Spleen (tissue), 11 donors: ENCODE measurements at regions not wholly inside any gene's neighbourhood (a gene's known extent, or its start where the extent isn't known, plus 50 kb on each side); places are given as distances from the start of the nearest gene placed in this dataset.
A peak's percentile ranks its signal among the peaks of the same experiment; 100 is the strongest.

Experiments
- DNase-seq: peaks from one replicate; pipeline ENCODE4 v3.0.0-alpha.2; 2020
- H3K27ac ChIP-seq, 8 donors: fragments of 200-600 bp; sonication (generic) in 7 of 8; 1 replicate in 4 of 8; 2 replicates in 4 of 8; pipeline versions ENCODE4 v1.5.0 to v1.8.0; 2016 to 2021; ENCODE audit warnings: inconsistent platforms in 4 of 8, mild to moderate bottlenecking in 4 of 8, moderate library complexity in 1 of 8
- H3K27me3 ChIP-seq, 7 donors: fragments of 200-600 bp; sonication (generic) in 6 of 7; replicated peaks in 1 of 7; 1 replicate in 4 of 7; 2 replicates in 3 of 7; pipeline versions ENCODE4 v1.5.0 to v1.8.0; 2016 to 2021; ENCODE audit warnings: inconsistent platforms in 3 of 7, mild to moderate bottlenecking in 1 of 7
- H3K36me3 ChIP-seq, 6 donors: fragments of 200-600 bp; sonication (generic) in 5 of 6; 1 replicate in 4 of 6; 2 replicates in 2 of 6; pipeline versions ENCODE4 v1.5.0 to v1.8.0; 2016 to 2021; ENCODE audit warnings: inconsistent platforms in 2 of 6
- H3K4me1 ChIP-seq, 6 donors: fragments of 200-600 bp; sonication (generic) in 5 of 6; 1 replicate in 3 of 6; 2 replicates in 3 of 6; pipeline versions ENCODE4 v1.5.0 to v1.8.0; 2016 to 2021; ENCODE audit warnings: inconsistent platforms in 3 of 6
- H3K4me3 ChIP-seq, 8 donors: fragments of 200-600 bp; sonication (generic) in 7 of 8; 1 replicate in 4 of 8; 2 replicates in 4 of 8; pipeline versions ENCODE4 v1.5.0 to v1.8.0; 2016 to 2021; ENCODE audit warnings: inconsistent platforms in 4 of 8, mild to moderate bottlenecking in 4 of 8, moderate library complexity in 2 of 8
- H3K9me3 ChIP-seq, 8 donors: fragments of 200-600 bp; sonication (generic) in 7 of 8; 1 replicate in 4 of 8; 2 replicates in 4 of 8; pipeline versions ENCODE4 v1.5.0 to v1.8.0; 2016 to 2021; ENCODE audit warnings: inconsistent platforms in 4 of 8
- CTCF ChIP-seq, 11 experiments: fragments of 200-600 bp in 7 of 11; fragments of 450-650 bp in 4 of 11; sonication (generic) in 4 of 11; IDR thresholded peaks in 8 of 11; conservative IDR thresholded peaks in 3 of 11; 1 replicate in 7 of 11; 2 replicates in 4 of 11; pipeline versions ENCODE4 v1.4.0 to v1.8.0; 2016 to 2021; ENCODE audit warnings: antibody characterized with exemption in 11 of 11, inconsistent platforms in 4 of 11, mild to moderate bottlenecking in 1 of 11
- POLR2A ChIP-seq, 3 donors: fragments of 450-650 bp; IDR thresholded peaks; one replicate each; pipeline ENCODE4 v1.5.1; 2017; ENCODE audit warnings: antibody characterized with exemption in 3 of 3, mild to moderate bottlenecking in 1 of 3
- POLR2AphosphoS5 ChIP-seq, 3 donors: sonication (generic); formaldehyde crosslinking; IDR thresholded peaks; one replicate each; pipeline ENCODE4 v1.5.1; 2017; ENCODE audit warnings: antibody characterized with exemption in 3 of 3
- WGBS, 5 donors: extraction: QIAGEN DNeasy Blood & Tissue Kit in 3 of 5; methylation state at CpG; one replicate each; pipeline versions ENCODE4 v1.1.5 to v1.1.7; 2013 to 2018; 5-methylcytosine and 5-hydroxymethylcytosine counted together
- intact Hi-C: fragments of 100-400 bp; cut with DNase I; formaldehyde crosslinking; loops from one replicate; pipeline ENCODE4 v1.15.0; 2023; ENCODE audit warnings: low total_unique reads
- donor health status: healthy with polysubstance abuse.
- donor health status: DM: no; HTN: no; CAD: no; lungs with moderate emphysema.
- donor health status: DM: no; HTN: no; CAD: no.
- donor health status: Bipolar disorder and iron deficiency.
- donor health status: healthy.
- donor health status: DM: no; HTN: no; CAD: no.
- donor health status: DM: yes; HTN: yes; CAD: no.

- 90 to 97% (median 93%) methylated on average over 4 of the region's 4 CpGs for WGBS, 5 donors
- H3K36me3 ChIP-seq, result no peaks in the 10 kb centered on the region
- H3K27me3 ChIP-seq, result no peaks in the 10 kb centered on the region
- TF ChIP-seq CTCF (IDR thresholded peaks at IDR 0.05 in 8 of 11, conservative IDR thresholded peaks at IDR 0.05 in 3 of 11), result no peak
- no peak for TF ChIP-seq POLR2A (IDR thresholded peaks at IDR 0.05)
- TF ChIP-seq POLR2AphosphoS5 (IDR thresholded peaks at IDR 0.05), result no peak
- H3K9me3 ChIP-seq, result no peaks in the 10 kb centered on the region
- H3K4me1 ChIP-seq, result no peaks in the 10 kb centered on the region
- intact Hi-C loops, result no loop called here
- H3K4me3 ChIP-seq, result no peak overlapping the region
- no peak overlapping the region for H3K27ac ChIP-seq
- no peak for DNase-seq
Observed at GRCh38 chr1:244239261-244239770, 188.2 kb downstream of the ZBTB18 start.

GRCh38 chr1:244241438-244241837 is 190.4 kb downstream of the ZBTB18 start:
- Histone ChIP-seq H3K9me3 (no peaks in the 10 kb centered on the region), H3K36me3 (no peaks in the 10 kb centered on the region), H3K27ac (no peak overlapping the region), H3K4me1 (peaks cover 0 to 17% (median 0%) of the 10 kb centered on the region in 6 donors), H3K4me3 (no peak overlapping the region), H3K27me3 (no peaks in the 10 kb centered on the region)
- TF ChIP-seq POLR2AphosphoS5 (IDR thresholded peaks at IDR 0.05), result no peak
- TF ChIP-seq POLR2A (IDR thresholded peaks at IDR 0.05), result no peak
- no peak for TF ChIP-seq CTCF (IDR thresholded peaks at IDR 0.05 in 8 of 11, conservative IDR thresholded peaks at IDR 0.05 in 3 of 11)
- 95 to 97% (median 96%) methylated on average over 4 of the region's 4 CpGs for WGBS, 5 donors
- DNase-seq, result no peak
- intact Hi-C loops, result no loop called here

- H3K27ac ChIP-seq, result no peak overlapping the region
- H3K4me3 ChIP-seq, result no peak overlapping the region
- no peak for DNase-seq
- H3K36me3 ChIP-seq, result no peaks in the 10 kb centered on the region
- H3K4me1 ChIP-seq, result peaks cover 0 to 20% (median 0%) of the 10 kb centered on the region in 6 donors
- no peak for TF ChIP-seq POLR2AphosphoS5 (IDR thresholded peaks at IDR 0.05)
- H3K27me3 ChIP-seq, result no peaks in the 10 kb centered on the region
- intact Hi-C loops, result no loop called here
- no peaks in the 10 kb centered on the region for H3K9me3 ChIP-seq
- WGBS, 5 donors, result 48 to 64% (median 61%) methylated on average over 5 of the region's 5 CpGs
Observed at GRCh38 chr1:244242446-244242845, 191.4 kb downstream of the ZBTB18 start.

GRCh38 chr1:244246334-244246733 is 195.3 kb downstream of the ZBTB18 start:
- Histone ChIP-seq H3K4me3 (no peak overlapping the region), H3K4me1 (peaks cover 0 to 24% (median 0%) of the 10 kb centered on the region in 6 donors), H3K9me3 (no peaks in the 10 kb centered on the region), H3K36me3 (no peaks in the 10 kb centered on the region), H3K27me3 (no peaks in the 10 kb centered on the region), H3K27ac (peak overlapping the region in 1 of 8 donors; percentile 29)
- TF ChIP-seq POLR2AphosphoS5 (IDR thresholded peaks at IDR 0.05) (no peak), CTCF (IDR thresholded peaks at IDR 0.05 in 8 of 11, conservative IDR thresholded peaks at IDR 0.05 in 3 of 11) (no peak), POLR2A (IDR thresholded peaks at IDR 0.05) (no peak)
- intact Hi-C loops, result no loop called here
- 54 to 81% (median 68%) methylated on average over 4 of the region's 4 CpGs for WGBS, 5 donors
- DNase-seq, result no peak

- peaks cover 0 to 45% (median 8%) of the 10 kb centered on the region in 6 donors for H3K4me1 ChIP-seq
- H3K4me3 ChIP-seq, result no peak overlapping the region
- TF ChIP-seq POLR2A (IDR thresholded peaks at IDR 0.05) (no peak), CTCF (IDR thresholded peaks at IDR 0.05 in 8 of 11, conservative IDR thresholded peaks at IDR 0.05 in 3 of 11) (no peak), POLR2AphosphoS5 (IDR thresholded peaks at IDR 0.05) (no peak)
- H3K36me3 ChIP-seq, result no peaks in the 10 kb centered on the region
- no peak for DNase-seq
- intact Hi-C loops, result no loop called here
- 79 to 93% (median 85%) methylated on average over 3 of the region's 3 CpGs for WGBS, 5 donors
- no peak overlapping the region for H3K27ac ChIP-seq
- no peaks in the 10 kb centered on the region for H3K27me3 ChIP-seq
- no peaks in the 10 kb centered on the region for H3K9me3 ChIP-seq
Observed at GRCh38 chr1:244248426-244248825, 197.3 kb downstream of the ZBTB18 start.
